OCI-LY7 (cell line): ENCODE measurements at regions not wholly inside any gene's neighbourhood (a gene's known extent, or its start where the extent isn't known, plus 50 kb on each side); places are given as distances from the start of the nearest gene placed in this dataset.

Experiments
- CTCF ChIP-seq: fragments of 200-600 bp; sonication (generic); conservative IDR thresholded peaks from 2 replicates; pipeline ENCODE4 v1.5.1; 2014; ENCODE audit warnings: mild to moderate bottlenecking, antibody characterized with exemption, low read length, moderate library complexity, mixed read lengths
- EZH2phosphoT487 ChIP-seq: fragments of 200-600 bp; sonication (generic); IDR thresholded peaks from 2 replicates; pipeline ENCODE4 v1.6.1; 2018; ENCODE audit warnings: low read depth, borderline replicate concordance, mild to moderate bottlenecking, mixed run types, antibody characterized with exemption, low read length, moderate library complexity, mixed read lengths

GRCh38 chr11:70506658-70506970 is 108.3 kb downstream of the CTTN start:
- TF ChIP-seq CTCF (no peak), EZH2phosphoT487 (no peak)
